ENCODE measurements at regions not wholly inside any gene's neighbourhood (a gene's known extent, or its start where the extent isn't known, plus 50 kb on each side); places are given as distances from the start of the nearest gene placed in this dataset.

DNA sequence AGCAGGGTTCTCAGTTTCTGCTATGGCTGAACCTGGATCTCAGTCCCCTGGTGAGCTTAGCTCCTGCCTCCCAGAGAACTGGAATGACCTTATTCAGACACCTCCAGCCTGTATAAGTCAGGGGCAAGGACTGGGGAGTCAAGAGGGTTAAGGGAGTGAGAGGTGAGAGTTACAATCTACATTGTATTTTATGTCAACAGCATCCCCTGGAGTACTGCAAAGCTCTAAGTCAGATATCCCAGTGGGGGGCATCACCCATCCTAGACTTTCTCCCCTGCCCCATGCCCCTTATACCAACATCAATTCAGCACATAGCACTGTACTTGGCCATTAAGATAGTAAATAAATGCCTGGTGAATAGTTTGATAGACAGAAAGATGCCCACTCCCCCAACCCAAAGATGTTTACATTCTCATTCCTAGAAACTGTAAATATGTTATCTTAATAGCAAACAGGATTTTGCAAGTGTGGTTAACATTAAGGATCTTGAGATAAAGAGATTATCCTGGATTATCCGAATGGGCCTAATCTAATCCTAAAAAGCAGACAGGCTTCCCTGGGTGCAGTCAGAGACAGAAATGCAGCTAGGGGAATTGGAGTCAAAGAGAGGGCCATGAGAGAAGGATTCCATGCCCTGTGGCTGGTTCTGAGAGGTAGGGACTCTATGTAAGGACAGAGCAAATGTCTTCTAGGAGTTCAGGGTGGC, 132.3 kb upstream of the RASGRP1 start:
- DNase-seq, result no peak

- no peak for DNase-seq
These were observed 133.6 kb upstream of the RASGRP1 start for GRCh38 chr15:38698254-38698653.

DNA sequence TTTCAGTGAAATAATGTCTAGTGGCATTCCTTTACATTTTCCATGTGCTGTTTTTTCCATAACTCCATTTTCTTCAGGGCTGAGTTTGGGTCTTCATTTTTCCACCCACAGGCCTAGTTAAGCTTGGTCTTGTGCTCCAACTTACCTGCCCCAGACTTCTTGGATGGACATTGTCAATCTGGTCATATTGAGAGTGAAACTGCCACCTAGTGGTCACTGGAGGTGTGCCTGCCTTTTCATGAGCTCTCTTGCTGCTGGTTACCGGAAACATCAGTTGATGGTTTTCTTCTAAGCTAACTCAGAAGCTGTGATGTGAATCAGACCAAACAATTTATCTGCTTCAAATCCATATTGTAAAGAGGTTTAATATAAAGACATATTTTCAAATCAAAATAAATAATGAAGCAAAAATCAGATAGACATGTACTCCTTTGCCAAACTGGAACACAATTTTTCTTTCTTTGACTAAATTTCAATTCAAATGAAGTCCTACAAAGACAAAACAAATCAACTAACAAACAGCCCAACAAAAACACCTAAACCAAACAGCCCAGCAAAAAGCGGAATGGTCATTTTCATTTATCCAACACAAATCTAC, 135.1 kb upstream of the RASGRP1 start:
- no peak for DNase-seq

DNA sequence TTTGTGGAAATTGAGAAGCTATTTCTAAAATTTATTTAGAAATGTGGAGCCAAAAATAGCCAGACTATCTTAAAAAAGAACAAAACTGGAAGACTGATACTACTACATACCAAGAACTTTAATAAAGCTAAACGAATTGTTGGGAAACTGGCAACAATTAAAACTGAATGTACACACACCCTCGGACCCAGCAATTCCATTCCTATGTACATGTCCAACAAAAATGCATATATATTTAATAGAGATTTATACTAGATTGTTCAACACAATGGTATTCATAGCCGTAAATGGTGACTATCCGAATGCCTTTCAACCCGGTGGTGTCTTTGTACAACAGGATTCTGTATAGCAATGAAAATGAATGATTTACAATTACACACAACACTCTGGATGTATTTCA, 136.5 kb upstream of the RASGRP1 start:
- no peak for DNase-seq

GRCh38 chr15:38702178-38702912, 137.7 kb upstream of the RASGRP1 start:
- no peak for DNase-seq

GRCh38 chr15:38705436-38706219, 141.0 kb upstream of the RASGRP1 start:
- no peak for DNase-seq

GRCh38 chr15:38706956-38707355, 142.3 kb upstream of the RASGRP1 start:
- DNase-seq, result no peak

GRCh38 chr15:38707802-38708671, 143.4 kb upstream of the RASGRP1 start:
- DNase-seq, result no peak

GRCh38 chr15:38708672-38709180, 144.1 kb upstream of the RASGRP1 start:
- DNase-seq, result no peak

- no peak for DNase-seq
These were observed 144.6 kb upstream of the RASGRP1 start for GRCh38 chr15:38709196-38709595.

DNA sequence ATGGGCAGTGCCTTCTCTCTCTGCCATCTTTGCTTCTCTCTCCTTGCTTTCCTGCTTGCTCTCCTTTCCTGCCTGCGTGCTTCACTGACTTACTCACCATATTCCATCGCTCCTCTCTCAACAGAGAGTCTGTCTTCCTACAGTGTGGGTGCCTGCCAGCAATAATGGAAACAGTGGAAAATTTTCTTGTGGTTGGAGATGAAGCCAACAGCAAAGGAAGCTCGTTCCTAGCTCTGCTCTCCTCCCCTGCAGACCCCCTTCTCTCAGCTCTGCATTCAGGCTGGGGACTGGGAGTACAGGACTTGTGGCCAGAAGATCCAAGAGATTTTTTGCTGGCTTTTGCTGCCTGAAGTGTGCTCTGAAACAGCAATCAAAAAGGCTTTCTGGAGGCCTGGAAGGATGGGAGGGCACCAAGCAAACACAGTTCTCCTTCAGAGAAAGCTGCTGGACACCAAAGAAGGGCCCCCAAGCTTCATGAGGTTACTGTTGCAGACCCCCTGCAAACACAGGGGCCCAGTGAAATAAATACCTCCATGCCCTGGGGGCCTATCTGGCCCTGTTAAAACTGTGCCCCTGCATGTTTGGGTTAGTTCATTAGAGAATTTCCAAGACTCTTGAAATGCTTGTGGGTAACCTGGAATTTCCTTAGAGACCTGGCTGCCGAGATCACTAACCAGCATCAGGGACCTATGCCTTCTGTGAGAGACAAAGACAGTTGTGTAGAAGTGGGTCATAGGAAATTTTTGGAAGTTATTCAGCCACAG, 149.9 kb upstream of the RASGRP1 start:
- DNase-seq, result no peak

- no peak for DNase-seq
These were observed 156.4 kb upstream of the RASGRP1 start for GRCh38 chr15:38720893-38721567.

GRCh38 chr15:38721568-38721945, 156.9 kb upstream of the RASGRP1 start:
- DNase-seq, result no peak

DNA sequence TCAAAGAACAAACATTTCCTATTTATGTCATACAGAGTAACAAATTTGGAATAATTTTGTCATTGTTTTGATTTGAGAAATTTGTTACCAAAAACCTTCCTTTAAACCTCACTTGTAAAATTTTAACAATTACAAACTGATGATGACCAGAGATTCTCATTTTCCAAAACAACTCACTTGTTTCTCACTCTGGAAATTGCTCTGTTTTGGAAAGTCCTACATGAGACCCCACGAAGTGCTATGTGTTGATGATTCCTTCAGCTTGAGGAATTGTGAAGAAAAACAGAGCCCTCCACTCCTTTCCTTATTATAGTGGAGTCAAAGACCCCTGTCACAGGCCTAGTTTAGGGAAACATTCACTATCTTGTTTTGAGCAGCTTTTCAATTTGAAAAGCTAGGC, 157.6 kb upstream of the RASGRP1 start:
- no peak for DNase-seq

GRCh38 chr15:38724827-38725226, 160.2 kb upstream of the RASGRP1 start:
- DNase-seq, result no peak

- DNase-seq, result no peak
These were observed 161.6 kb upstream of the RASGRP1 start for GRCh38 chr15:38726187-38726586.

DNA sequence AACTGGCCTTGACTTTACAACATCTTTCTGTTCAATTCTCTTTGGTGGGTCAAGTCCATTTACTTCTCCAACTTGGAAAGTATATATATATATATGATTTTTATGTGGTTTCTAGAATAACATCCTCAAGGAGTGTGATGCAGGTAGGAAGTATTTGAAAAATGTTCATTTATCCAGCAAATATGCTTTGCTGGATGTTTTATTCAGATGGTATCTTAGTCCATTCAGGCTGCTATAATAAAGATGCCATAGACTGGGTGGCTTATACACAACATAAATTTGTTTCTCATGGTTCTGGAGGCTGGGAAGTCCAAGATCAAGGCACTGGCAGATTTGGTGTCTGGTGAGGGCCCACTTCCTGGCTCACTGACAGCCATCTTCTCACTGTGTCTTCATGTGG, 168.7 kb upstream of the RASGRP1 start:
- DNase-seq, result no peak

DNA sequence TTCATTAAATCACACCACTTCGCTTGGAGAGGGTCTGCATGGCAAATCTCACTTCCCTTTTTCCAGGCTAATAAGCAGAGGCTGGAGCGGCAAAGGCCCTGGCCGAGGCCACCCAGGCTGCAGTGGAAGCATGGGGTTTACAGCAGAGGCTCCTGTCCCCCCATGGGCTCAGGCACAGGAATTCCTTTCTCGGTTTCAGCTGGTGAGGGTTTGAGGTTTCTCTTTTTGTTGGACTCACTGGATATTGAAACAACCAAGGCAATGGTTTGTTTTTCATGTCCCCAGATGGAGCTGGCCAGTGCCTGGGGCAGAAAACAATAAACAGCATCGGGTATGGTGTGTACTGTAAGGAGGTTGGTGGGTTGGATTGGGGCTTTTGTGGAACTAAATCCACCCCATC, 175.6 kb upstream of the RASGRP1 start:
- DNase-seq, result no peak

DNA sequence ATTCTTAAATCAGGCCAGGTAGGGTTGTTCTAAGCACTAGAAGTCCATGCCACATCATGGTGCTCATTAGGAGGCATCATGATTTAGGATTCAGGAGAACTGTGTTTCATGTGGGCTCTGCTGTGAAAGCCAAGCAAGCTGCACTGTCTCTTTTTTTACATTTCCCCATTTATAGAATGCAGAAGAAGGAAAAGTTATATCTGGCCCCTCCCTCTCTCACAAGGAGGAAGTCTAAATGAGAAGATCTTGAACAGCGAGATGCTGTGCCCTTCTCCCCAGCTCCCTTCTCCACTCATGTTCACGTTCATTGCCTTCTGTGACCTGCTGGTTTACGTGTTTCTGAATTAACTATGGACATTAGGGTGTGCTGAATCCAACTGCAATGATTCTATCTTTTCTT, 178.5 kb upstream of the RASGRP1 start:
- DNase-seq, result no peak

DNA sequence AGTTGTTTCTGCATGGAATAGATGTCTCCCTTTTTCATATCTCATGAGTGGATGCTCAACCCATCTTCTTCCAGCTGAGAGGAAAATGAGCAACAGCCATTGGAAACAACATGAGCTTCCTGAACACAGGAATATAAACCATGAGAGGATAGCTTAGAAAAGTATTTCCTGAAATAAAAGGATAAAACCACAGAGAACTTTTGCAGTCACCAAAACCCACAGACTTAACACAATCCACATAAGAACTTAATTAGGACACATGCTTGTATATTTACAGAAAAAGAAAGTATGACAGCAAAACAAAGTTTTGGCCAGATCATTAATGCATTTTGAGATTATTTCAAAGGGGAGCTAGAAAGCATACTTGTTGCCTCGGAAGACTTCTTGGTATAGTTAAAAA, 180.5 kb upstream of the RASGRP1 start:
- no peak for DNase-seq

GRCh38 chr15:38745626-38746025, 181.0 kb upstream of the RASGRP1 start:
- DNase-seq, result no peak

Measured in NCI-H510A (cell line).